Peyer's patch (tissue), 4 donors: ENCODE measurements at regions not wholly inside any gene's neighbourhood (a gene's known extent, or its start where the extent isn't known, plus 50 kb on each side); places are given as distances from the start of the nearest gene placed in this dataset.

Experiments used
- POLR2A ChIP-seq, 2 donors: fragments of 450-650 bp; IDR thresholded peaks; one replicate each; pipeline ENCODE4 v1.5.1; 2017; ENCODE audit warnings: antibody characterized with exemption in 2 of 2, mild to moderate bottlenecking in 2 of 2, moderate library complexity in 2 of 2
- TF ChIP-seq, protein P1 (sequence below), 6 experiments: fragments of 450-650 bp in 4 of 6; fragments of 200-600 bp in 2 of 6; sonication (generic) in 1 of 6; IDR thresholded peaks; one replicate each; pipeline ENCODE4 v1.5.1; 2017 to 2019; ENCODE audit warnings: antibody characterized with exemption in 6 of 6, mild to moderate bottlenecking in 3 of 6, moderate library complexity in 1 of 6

DNA sequence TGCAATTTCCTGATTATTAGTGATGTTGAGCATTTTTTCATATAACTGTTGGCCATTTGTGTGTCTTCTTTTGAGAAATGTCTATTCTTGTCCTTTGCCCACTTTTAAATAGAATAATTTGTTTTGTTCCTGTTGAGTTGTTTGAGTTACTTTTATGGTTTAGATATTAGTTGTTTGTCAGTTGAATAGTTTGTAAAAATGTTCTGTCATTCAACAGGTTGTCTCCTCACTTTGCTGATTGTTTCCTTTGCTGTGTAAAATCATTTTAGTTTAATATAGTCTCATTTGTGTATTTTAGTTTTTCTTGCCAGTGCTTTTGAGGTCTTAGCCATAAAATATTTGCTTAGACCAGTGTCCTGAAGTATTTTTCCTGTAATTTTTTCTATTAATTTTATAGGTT, 181.8 kb upstream of the GLRA2 start:
- TF ChIP-seq, protein P1, sequence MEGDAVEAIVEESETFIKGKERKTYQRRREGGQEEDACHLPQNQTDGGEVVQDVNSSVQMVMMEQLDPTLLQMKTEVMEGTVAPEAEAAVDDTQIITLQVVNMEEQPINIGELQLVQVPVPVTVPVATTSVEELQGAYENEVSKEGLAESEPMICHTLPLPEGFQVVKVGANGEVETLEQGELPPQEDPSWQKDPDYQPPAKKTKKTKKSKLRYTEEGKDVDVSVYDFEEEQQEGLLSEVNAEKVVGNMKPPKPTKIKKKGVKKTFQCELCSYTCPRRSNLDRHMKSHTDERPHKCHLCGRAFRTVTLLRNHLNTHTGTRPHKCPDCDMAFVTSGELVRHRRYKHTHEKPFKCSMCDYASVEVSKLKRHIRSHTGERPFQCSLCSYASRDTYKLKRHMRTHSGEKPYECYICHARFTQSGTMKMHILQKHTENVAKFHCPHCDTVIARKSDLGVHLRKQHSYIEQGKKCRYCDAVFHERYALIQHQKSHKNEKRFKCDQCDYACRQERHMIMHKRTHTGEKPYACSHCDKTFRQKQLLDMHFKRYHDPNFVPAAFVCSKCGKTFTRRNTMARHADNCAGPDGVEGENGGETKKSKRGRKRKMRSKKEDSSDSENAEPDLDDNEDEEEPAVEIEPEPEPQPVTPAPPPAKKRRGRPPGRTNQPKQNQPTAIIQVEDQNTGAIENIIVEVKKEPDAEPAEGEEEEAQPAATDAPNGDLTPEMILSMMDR (IDR thresholded peaks at IDR 0.05): no peak
- TF ChIP-seq POLR2A (IDR thresholded peaks at IDR 0.05): no peak
